ENCODE measurements at regions not wholly inside any gene's neighbourhood (a gene's known extent, or its start where the extent isn't known, plus 50 kb on each side); places are given as distances from the start of the nearest gene placed in this dataset.
A peak's percentile ranks its signal among the peaks of the same experiment; 100 is the strongest.

GRCh38 chr7:23969443-23969842, 259.4 kb downstream of the STK31 start:
- Mint-ChIP-seq H3K4me3 (no peak overlapping the region), H3K9me3 (peaks cover 0 to 9% (median 5%) of the 10 kb centered on the region in 7 donors), H3K4me1 (no peaks in the 10 kb centered on the region), H3K27me3 (peaks cover 0 to 13% (median 0%) of the 10 kb centered on the region in 3 donors), H3K27ac (no peak overlapping the region), H3K36me3 (no peaks in the 10 kb centered on the region)
- DNase-seq (no peak), ATAC-seq (ENCODE audit: low read depth in 2 of 2) (no peak)

DNA sequence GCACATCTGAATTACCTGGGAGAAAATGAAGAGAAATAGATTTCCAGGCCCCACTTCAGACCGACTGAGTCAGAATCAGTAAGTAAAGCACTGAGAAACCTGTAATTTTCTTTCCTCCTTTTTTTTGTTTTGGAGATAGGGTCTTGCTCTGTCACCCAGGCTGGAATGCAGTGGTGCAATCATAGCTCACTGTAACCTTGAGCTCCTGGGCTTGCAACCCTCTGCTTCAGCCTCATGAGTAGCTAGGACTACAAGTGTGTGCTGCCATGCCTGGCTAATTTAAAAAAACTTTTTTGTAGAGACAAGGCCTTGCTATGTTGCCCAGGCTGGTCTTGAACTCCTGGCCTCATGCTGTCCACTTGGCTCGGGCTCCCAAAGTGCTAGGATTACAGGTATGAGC, 260.2 kb downstream of the STK31 start:
- H3K36me3 Mint-ChIP-seq = no peaks in the 10 kb centered on the region
- H3K27ac Mint-ChIP-seq = peak overlapping the region in 1 of 6 donors; percentile 61
- DNase-seq = no peak
- H3K4me3 Mint-ChIP-seq = no peak overlapping the region
- H3K4me1 Mint-ChIP-seq = no peaks in the 10 kb centered on the region
- peaks cover 0 to 8% (median 0%) of the 10 kb centered on the region in 3 donors for H3K27me3 Mint-ChIP-seq
- ATAC-seq (ENCODE audit: low read depth in 2 of 2) = no peak
- H3K9me3 Mint-ChIP-seq = peaks cover 0 to 9% (median 5%) of the 10 kb centered on the region in 7 donors

DNA sequence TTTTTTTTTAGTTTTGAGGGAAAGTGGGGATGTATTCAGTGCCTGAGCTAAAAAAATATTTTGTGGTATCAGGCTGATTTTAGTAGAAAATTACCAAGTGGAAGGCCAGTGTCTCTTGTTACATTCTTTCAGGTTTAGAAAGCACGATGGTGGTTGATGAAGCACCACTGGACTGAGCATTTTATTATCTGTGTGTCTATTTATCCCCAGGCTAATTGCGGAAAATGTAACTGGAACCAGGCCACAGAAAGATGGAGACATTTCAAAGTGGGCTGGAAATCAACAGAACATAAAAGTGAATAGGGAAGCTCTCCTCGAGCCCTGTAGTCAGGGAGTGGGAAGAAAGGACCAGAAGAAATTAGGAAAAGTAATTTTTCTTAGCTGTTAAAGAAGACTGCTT, 261.0 kb downstream of the STK31 start:
- Mint-ChIP-seq H3K36me3 (no peaks in the 10 kb centered on the region), H3K9me3 (peaks cover 0 to 9% (median 6%) of the 10 kb centered on the region in 7 donors), H3K4me1 (no peaks in the 10 kb centered on the region), H3K4me3 (no peak overlapping the region), H3K27ac (no peak overlapping the region), H3K27me3 (peaks cover 0 to 8% (median 0%) of the 10 kb centered on the region in 3 donors)
- no peak for DNase-seq
- no peak for ATAC-seq (ENCODE audit: low read depth in 2 of 2)

GRCh38 chr7:23972057-23972456, 262.0 kb downstream of the STK31 start:
- peaks cover 0 to 9% (median 6%) of the 10 kb centered on the region in 7 donors for H3K9me3 Mint-ChIP-seq
- H3K36me3 Mint-ChIP-seq = no peaks in the 10 kb centered on the region
- no peak for DNase-seq
- no peaks in the 10 kb centered on the region for H3K4me1 Mint-ChIP-seq
- no peak overlapping the region for H3K27ac Mint-ChIP-seq
- H3K4me3 Mint-ChIP-seq = no peak overlapping the region
- ATAC-seq (ENCODE audit: low read depth in 2 of 2) = no peak
- H3K27me3 Mint-ChIP-seq = peaks cover 0 to 4% (median 2%) of the 10 kb centered on the region in 3 donors

- no peak for ATAC-seq (ENCODE audit: low read depth in 2 of 2)
- DNase-seq = no peak
- no peak overlapping the region for H3K27ac Mint-ChIP-seq
- H3K4me3 Mint-ChIP-seq = no peak overlapping the region
- H3K36me3 Mint-ChIP-seq = no peaks in the 10 kb centered on the region
- H3K4me1 Mint-ChIP-seq = no peaks in the 10 kb centered on the region
- H3K27me3 Mint-ChIP-seq = peaks cover 0 to 5% (median 4%) of the 10 kb centered on the region in 3 donors
- peaks cover 0 to 11% (median 6%) of the 10 kb centered on the region in 7 donors for H3K9me3 Mint-ChIP-seq
These were observed 263.2 kb downstream of the STK31 start for GRCh38 chr7:23973264-23973663.

DNA sequence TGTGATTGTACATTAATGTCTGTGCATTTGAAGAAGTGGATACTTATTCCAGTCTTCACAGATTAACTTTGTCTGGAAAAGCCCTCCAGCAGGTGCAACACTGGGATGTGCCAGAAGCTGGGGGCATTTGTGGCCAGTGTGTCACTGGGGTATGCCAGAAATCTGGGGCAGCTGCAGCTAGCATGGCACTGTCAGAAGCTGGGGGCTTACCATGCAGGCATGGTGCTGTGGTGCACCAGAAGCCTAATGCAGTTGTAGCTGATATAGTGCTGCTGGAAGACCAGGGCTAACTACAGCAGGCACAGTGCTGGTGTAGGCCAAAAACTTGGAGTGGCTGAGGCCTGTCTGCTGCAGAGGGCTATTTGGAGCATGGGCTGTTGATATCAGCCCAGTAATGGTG, 270.1 kb downstream of the STK31 start:
- H3K27me3 Mint-ChIP-seq = peaks cover 7 to 21% (median 20%) of the 10 kb centered on the region in 3 donors
- ATAC-seq (ENCODE audit: low read depth in 2 of 2) (no peak), DNase-seq (no peak)
- peaks cover 8 to 41% (median 13%) of the 10 kb centered on the region in 7 donors for H3K9me3 Mint-ChIP-seq
- H3K36me3 Mint-ChIP-seq = no peaks in the 10 kb centered on the region
- no peak overlapping the region for H3K4me3 Mint-ChIP-seq
- H3K4me1 Mint-ChIP-seq = no peaks in the 10 kb centered on the region
- no peak overlapping the region for H3K27ac Mint-ChIP-seq

GRCh38 chr7:23981314-23981713, 271.3 kb downstream of the STK31 start:
- H3K4me3 Mint-ChIP-seq = no peak overlapping the region
- no peak for ATAC-seq (ENCODE audit: low read depth in 2 of 2)

DNA sequence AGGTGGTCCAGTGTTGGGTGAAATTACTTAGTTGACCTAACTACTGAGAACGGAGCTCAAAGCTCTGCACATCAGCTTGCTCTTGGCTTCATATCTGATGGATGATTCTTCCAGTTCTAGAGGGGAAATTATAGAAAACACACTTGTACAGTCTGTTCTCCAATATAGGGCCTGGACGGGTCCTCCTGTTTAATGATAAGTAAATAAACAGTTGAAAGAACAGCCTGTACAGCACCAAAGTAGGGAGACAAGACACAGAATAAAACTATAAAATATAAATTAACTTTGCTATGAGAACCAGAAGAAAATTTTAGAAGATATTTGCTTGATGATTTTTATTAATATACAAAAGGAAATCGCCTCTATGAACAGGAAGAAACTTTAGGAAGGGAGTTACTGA, 271.7 kb downstream of the STK31 start:
- peaks cover 8 to 42% (median 13%) of the 10 kb centered on the region in 7 donors for H3K9me3 Mint-ChIP-seq
- no peaks in the 10 kb centered on the region for H3K4me1 Mint-ChIP-seq
- H3K36me3 Mint-ChIP-seq = no peaks in the 10 kb centered on the region
- H3K27ac Mint-ChIP-seq = no peak overlapping the region
- ATAC-seq (ENCODE audit: low read depth in 2 of 2) = no peak
- H3K4me3 Mint-ChIP-seq = no peak overlapping the region
- H3K27me3 Mint-ChIP-seq = peaks cover 7 to 25% (median 20%) of the 10 kb centered on the region in 3 donors
- DNase-seq = no peak

More at GRCh38 chr7:23981314-23981713, 271.3 kb downstream of the STK31 start:
- Mint-ChIP-seq H3K4me1 (no peaks in the 10 kb centered on the region), H3K36me3 (no peaks in the 10 kb centered on the region), H3K9me3 (peaks cover 8 to 42% (median 13%) of the 10 kb centered on the region in 7 donors), H3K27me3 (peaks cover 7 to 22% (median 20%) of the 10 kb centered on the region in 3 donors), H3K27ac (no peak overlapping the region)
- DNase-seq = no peak

DNA sequence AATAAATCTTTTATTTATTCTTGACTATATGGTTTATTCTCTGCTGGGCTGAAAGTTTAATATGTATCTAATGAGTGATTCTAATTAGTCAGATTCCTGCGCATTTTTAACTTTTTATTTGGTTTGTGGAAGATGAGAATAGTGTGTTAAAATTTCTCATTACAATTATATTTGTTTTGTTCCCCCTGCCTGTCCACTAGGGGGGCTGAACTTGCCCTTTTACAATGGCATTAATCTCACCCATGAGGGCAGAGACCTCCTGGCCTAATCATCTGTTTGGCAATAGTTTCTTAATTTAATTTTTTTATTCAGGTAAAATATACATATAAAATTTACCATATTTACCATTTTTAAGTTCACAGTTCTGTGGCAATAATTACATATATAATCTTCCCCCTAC, 278.5 kb upstream of the NPY start:
- peaks cover 0 to 15% (median 8%) of the 10 kb centered on the region in 7 donors for H3K9me3 Mint-ChIP-seq
- no peaks in the 10 kb centered on the region for H3K36me3 Mint-ChIP-seq
- no peak for ATAC-seq (ENCODE audit: low read depth in 2 of 2)
- peaks cover 0 to 3% (median 0%) of the 10 kb centered on the region in 3 donors for H3K27me3 Mint-ChIP-seq
- DNase-seq = no peak
- H3K4me1 Mint-ChIP-seq = no peaks in the 10 kb centered on the region
- H3K27ac Mint-ChIP-seq = no peak overlapping the region
- H3K4me3 Mint-ChIP-seq = no peak overlapping the region

DNA sequence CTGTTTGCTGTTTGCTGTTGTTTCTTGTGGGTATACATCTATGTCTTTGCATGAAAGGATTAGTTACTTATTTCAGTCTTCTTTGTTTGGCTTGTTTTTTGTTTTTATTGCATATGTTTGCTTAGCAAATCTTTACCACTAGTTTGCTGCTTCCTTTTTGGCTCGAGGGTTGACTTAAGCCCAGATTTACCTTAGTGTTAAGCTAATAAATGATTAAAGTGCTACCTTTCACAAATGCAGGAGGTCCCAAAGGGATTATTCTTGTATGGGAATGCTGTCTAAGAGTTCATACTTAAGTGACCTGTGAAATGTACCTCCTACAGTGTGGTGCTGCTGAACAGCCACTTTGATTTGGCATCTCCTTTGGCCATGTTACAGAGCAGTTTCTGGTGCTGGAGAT, 273.5 kb upstream of the NPY start:
- no peak for DNase-seq
- Mint-ChIP-seq H3K36me3 (no peaks in the 10 kb centered on the region), H3K27me3 (peaks cover 0 to 12% (median 6%) of the 10 kb centered on the region in 3 donors), H3K9me3 (peaks cover 0 to 42% (median 14%) of the 10 kb centered on the region in 7 donors), H3K27ac (peak overlapping the region in 1 of 6 donors; percentile 45), H3K4me1 (no peaks in the 10 kb centered on the region), H3K4me3 (no peak overlapping the region)
- ATAC-seq (ENCODE audit: low read depth in 2 of 2) = no peak

DNA sequence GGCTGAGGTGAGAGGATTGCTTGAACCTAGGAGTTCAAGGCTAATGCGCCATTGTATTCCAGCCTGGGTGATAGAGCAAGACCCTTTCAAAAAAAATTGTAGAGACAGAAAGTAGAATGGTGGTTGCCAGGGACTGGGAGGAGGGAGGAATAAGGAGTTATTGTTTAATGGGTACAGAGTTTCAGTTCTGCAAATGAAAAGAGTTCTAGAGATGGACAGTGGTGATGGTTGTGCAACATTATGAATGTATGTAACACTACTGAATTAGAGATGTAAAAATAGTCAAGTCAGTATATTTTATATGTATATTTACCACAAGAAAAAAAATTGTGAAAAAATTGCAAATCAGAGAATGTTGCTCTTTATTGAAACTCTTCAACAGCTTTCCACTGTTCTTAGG, 266.5 kb upstream of the NPY start:
- H3K36me3 Mint-ChIP-seq = no peaks in the 10 kb centered on the region
- peaks cover 1 to 14% (median 10%) of the 10 kb centered on the region in 7 donors for H3K9me3 Mint-ChIP-seq
- no peak for ATAC-seq (ENCODE audit: low read depth in 2 of 2)
- H3K4me1 Mint-ChIP-seq = no peaks in the 10 kb centered on the region
- peaks cover 0 to 11% (median 6%) of the 10 kb centered on the region in 3 donors for H3K27me3 Mint-ChIP-seq
- DNase-seq = no peak
- peak overlapping the region in 1 of 8 donors; percentile 48 for H3K4me3 Mint-ChIP-seq
- no peak overlapping the region for H3K27ac Mint-ChIP-seq

DNA sequence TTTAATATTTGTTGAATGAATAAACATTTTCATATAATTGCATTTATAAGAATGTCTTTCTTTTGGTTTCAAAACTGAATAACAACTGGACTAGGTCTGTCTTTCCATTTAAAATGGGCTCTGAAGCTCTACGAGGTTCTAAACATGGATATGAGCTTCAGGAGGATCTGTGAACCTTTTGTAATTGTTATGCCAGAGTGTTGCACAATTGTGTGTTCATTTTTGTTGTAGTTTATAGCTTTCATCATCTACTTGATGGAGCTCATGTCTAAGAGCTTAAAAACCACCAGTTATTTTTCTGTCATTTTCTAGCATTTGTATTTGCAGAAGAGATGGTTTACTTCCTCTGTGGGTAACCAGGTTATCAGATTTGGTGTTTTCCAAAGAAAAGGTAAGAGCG, 265.7 kb upstream of the NPY start:
- ATAC-seq (ENCODE audit: low read depth in 2 of 2) = no peak
- Mint-ChIP-seq H3K4me3 (no peak overlapping the region), H3K27ac (peak overlapping the region in 1 of 6 donors; percentile 9), H3K4me1 (no peaks in the 10 kb centered on the region), H3K9me3 (peaks cover 1 to 8% (median 4%) of the 10 kb centered on the region in 7 donors), H3K27me3 (peaks cover 0 to 7% (median 0%) of the 10 kb centered on the region in 3 donors), H3K36me3 (no peaks in the 10 kb centered on the region)
- DNase-seq = no peak

DNA sequence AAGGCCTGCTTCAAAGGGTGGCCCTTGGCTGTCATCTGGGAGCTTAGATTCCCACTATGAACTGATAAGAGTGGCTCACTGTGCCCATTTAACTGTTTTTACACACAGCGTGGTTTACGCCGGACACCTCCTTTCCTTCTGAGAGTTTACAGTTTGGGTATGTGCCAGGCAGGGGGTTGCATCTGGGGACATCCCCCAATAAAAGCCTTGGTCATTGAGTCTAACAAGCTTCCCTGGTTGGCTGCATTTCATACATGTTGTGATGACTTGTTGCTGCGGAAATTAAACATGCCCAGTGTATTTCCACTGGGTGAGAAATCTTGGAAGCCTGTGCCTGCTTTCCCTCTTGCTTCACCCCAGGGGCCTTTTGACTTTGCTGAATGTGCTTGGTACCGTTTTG, 264.1 kb upstream of the NPY start:
- Mint-ChIP-seq H3K4me3 (no peak overlapping the region), H3K36me3 (no peaks in the 10 kb centered on the region), H3K9me3 (peaks cover 0 to 8% (median 4%) of the 10 kb centered on the region in 7 donors), H3K4me1 (no peaks in the 10 kb centered on the region), H3K27ac (no peak overlapping the region), H3K27me3 (peaks cover 0 to 7% (median 0%) of the 10 kb centered on the region in 3 donors)
- DNase-seq (no peak), ATAC-seq (ENCODE audit: low read depth in 2 of 2) (no peak)

GRCh38 chr7:24024276-24025068, 259.5 kb upstream of the NPY start:
- no peak overlapping the region for H3K27ac Mint-ChIP-seq
- DNase-seq (no peak), ATAC-seq (ENCODE audit: low read depth in 2 of 2) (no peak)
- H3K4me1 Mint-ChIP-seq = no peaks in the 10 kb centered on the region
- peaks cover 0 to 12% (median 0%) of the 10 kb centered on the region in 3 donors for H3K27me3 Mint-ChIP-seq
- peaks cover 0 to 2% (median 0%) of the 10 kb centered on the region in 7 donors for H3K9me3 Mint-ChIP-seq
- no peak overlapping the region for H3K4me3 Mint-ChIP-seq
- no peaks in the 10 kb centered on the region for H3K36me3 Mint-ChIP-seq
